K562 (cell line): ENCODE measurements at regions not wholly inside any gene's neighbourhood (a gene's known extent, or its start where the extent isn't known, plus 50 kb on each side); places are given as distances from the start of the nearest gene placed in this dataset.

Experiments used
- ELK1 ChIP-seq: sonication (generic); formaldehyde crosslinking; IDR thresholded peaks from 2 replicates; pipeline ENCODE4 v1.8.1; 2022; ENCODE audit warnings: missing genetic modification reagents
- MGA ChIP-seq: fragments of 450-650 bp; IDR thresholded peaks from 2 replicates; pipeline ENCODE4 v1.6.1; 2016; ENCODE audit warnings: mild to moderate bottlenecking, moderate library complexity
- PHF8 ChIP-seq: fragments of 200-600 bp; sonication (generic); IDR thresholded peaks from 2 replicates; pipeline ENCODE4 v1.6.1; 2012; ENCODE audit warnings: mixed run types, mild to moderate bottlenecking, inconsistent platforms, low read length, moderate library complexity, borderline replicate concordance
- POLR2G ChIP-seq: fragments of 200-400 bp; formaldehyde crosslinking; IDR thresholded peaks from 2 replicates; pipeline ENCODE4 v1.6.1; 2017; ENCODE audit warnings: low read depth, mild to moderate bottlenecking, antibody characterized with exemption, low read length, moderate library complexity
- SMARCA4 ChIP-seq: fragments of 450-650 bp; IDR thresholded peaks from 2 replicates; pipeline ENCODE4 v1.6.1; 2016
- TFAP4 ChIP-seq: sonication (generic); formaldehyde crosslinking; IDR thresholded peaks from 2 replicates; pipeline ENCODE4 v1.8.0; 2022; ENCODE audit warnings: missing genetic modification reagents, mild to moderate bottlenecking, moderate library complexity, borderline replicate concordance
- ZBTB33 ChIP-seq: sonication (generic); formaldehyde crosslinking; IDR thresholded peaks from 2 replicates; pipeline ENCODE4 v1.8.1; 2023; ENCODE audit warnings: mild to moderate bottlenecking, missing genetic modification reagents
- ZBTB7A ChIP-seq: IDR thresholded peaks from 2 replicates; pipeline ENCODE4 v1.6.1; 2011; ENCODE audit warnings: low read depth, mild to moderate bottlenecking, low read length, moderate library complexity, borderline replicate concordance; ENCODE audit not compliant: control insufficient read depth
- ZFX ChIP-seq: sonication (generic); formaldehyde crosslinking; IDR thresholded peaks from 2 replicates; pipeline ENCODE4 v1.8.0; 2022; ENCODE audit warnings: mild to moderate bottlenecking, missing genetic modification reagents, moderate library complexity
- ZNF347 ChIP-seq: fragments of 450-650 bp; formaldehyde crosslinking; IDR thresholded peaks from 2 replicates; pipeline ENCODE4 v1.4.0; 2020; ENCODE audit warnings: low read depth, mild to moderate bottlenecking, moderate library complexity
- ZNF830 ChIP-seq: fragments of 250-450 bp; sonication (Bioruptor Pico); IDR thresholded peaks from 2 replicates; pipeline ENCODE4 v1.5.0; 2021; ENCODE audit warnings: mild to moderate bottlenecking

- TF ChIP-seq ZNF830: no peak
- 0 out of 2 replicates have a peak, but pooled peaks have one; percentile 20 for TF ChIP-seq MGA
- peak; percentile 31; the same call in 1 of the 2 replicates for TF ChIP-seq PHF8
- TF ChIP-seq ELK1 (CRISPR knock-in tag): no peak
- no peak for TF ChIP-seq ZBTB33
- peak; percentile 61 for TF ChIP-seq POLR2G
- no peak for TF ChIP-seq ZFX (CRISPR knock-in tag)
- no peak for TF ChIP-seq ZBTB7A
- TF ChIP-seq ZNF347 (CRISPR knock-in tag): no peak
- TF ChIP-seq SMARCA4: 0 out of 2 replicates have a peak, but pooled peaks have one; percentile 16
- TF ChIP-seq TFAP4 (CRISPR knock-in tag): no peak
Measured at GRCh38 chr4:126779436-126780166, 853.2 kb upstream of the INTU start (continued).
